Psoas muscle (tissue), 7 donors: ENCODE measurements at regions not wholly inside any gene's neighbourhood (a gene's known extent, or its start where the extent isn't known, plus 50 kb on each side); places are given as distances from the start of the nearest gene placed in this dataset.

Experiments
- ATAC-seq, 4 donors: fragments of 200-7000 bp; cut with Tn5 transposase; one replicate each; pipeline ENCODE4 v1.9.1; 2020; ENCODE audit warnings: moderate library complexity in 3 of 4, mild to moderate bottlenecking in 2 of 4
- DNase-seq, 2 donors: peaks; one replicate each; pipeline ENCODE4 v3.0.0-alpha.2; 2020
- H3K27ac ChIP-seq: fragments of 200-600 bp; one replicate; pipeline ENCODE4 v1.8.0; 2022
- H3K27me3 ChIP-seq, 3 donors: fragments of 200-600 bp in 1 of 3; one replicate each; pipeline versions ENCODE4 v1.6.1 to v1.8.0; 2013 to 2022; ENCODE audit warnings: low read length in 2 of 3, mild to moderate bottlenecking in 2 of 3, moderate library complexity in 1 of 3; ENCODE audit not compliant: insufficient read depth in 3 of 3
- H3K36me3 ChIP-seq, 2 donors: fragments of 200-600 bp in 1 of 2; one replicate each; pipeline versions ENCODE4 v1.6.1 to v1.8.0; 2013 to 2022; ENCODE audit warnings: low read depth in 1 of 2, mild to moderate bottlenecking in 1 of 2, moderate library complexity in 1 of 2; ENCODE audit not compliant: insufficient read depth in 1 of 2
- H3K4me1 ChIP-seq: fragments of 200-600 bp; one replicate; pipeline ENCODE4 v1.8.0; 2022
- H3K4me3 ChIP-seq: fragments of 200-600 bp; one replicate; pipeline ENCODE4 v1.8.0; 2022; ENCODE audit warnings: mild to moderate bottlenecking
- H3K9me3 ChIP-seq: fragments of 200-600 bp; one replicate; pipeline ENCODE4 v1.8.0; 2022
- WGBS, 3 donors: extraction: QIAGEN DNeasy Blood & Tissue Kit; methylation state at CpG; one replicate each; pipeline versions ENCODE4 v1.1.6 to v1.1.7; 2013; 5-methylcytosine and 5-hydroxymethylcytosine counted together
- intact Hi-C, 2 donors: fragments of 100-400 bp; cut with DNase I; formaldehyde crosslinking; loops; one replicate each; pipeline versions ENCODE4 v1.11.0 to v1.14.2; 2022
- TF ChIP-seq, protein P1 (sequence below): fragments of 200-600 bp; IDR thresholded peaks from one replicate; pipeline ENCODE4 v1.8.0; 2022; ENCODE audit warnings: antibody characterized with exemption
- donor health status: healthy with polysubstance abuse.
- donor health status: DM: no; HTN: no; CAD: no; lungs with moderate emphysema.
- donor health status: Bipolar disorder and iron deficiency.
- donor health status: healthy.
- donor health status: DM: yes; HTN: yes; CAD: no.
- donor health status: DM: no; HTN: no; CAD: no.
- donor health status: DM: yes; HTN: yes; CAD: no.

DNA sequence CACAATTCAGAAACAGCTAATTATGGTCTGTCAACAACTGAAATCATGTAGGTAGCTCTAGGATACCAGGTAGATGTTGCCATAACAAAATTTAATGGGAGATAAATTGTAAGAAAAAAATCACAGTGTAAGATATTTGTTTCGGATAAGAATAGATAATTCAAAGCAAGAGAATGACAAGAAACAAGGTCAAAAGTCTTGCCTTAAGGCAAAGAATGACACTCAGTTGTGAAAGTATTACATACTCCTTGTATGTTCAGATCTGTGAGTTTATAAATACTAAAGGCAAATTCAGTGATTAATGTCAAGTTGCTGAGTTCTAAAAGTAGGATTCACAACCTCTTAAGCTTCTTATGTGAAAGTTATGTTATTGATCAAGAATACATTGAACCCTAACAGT lies 772.2 kb upstream of the SGO1 start:
- DNase-seq, result no peak
- WGBS, 3 donors, result 82 to 93% (median 89%) methylated on average over 1 of the region's 1 CpG

DNA sequence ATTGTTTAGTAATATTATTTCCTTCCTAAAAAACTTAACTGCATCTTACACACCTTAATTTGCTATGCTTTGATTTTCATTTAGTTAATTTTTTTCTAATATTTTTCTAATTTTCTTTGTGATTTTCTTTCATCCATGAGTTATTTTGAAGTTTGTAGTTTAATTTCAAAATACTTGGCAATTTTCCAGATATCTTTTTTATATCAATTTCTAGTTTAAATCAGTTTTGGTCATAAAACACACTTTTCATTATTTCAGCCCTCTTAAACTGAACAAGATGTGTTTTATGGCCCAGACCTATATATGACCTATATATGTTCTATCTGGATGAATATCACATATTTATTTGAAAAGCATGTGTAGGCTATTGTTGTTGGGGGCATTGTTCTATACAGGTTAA lies 759.9 kb upstream of the SGO1 start:
- no peaks in the 10 kb centered on the region for H3K36me3 ChIP-seq
- no peak overlapping the region for H3K4me3 ChIP-seq
- H3K27ac ChIP-seq, result no peak overlapping the region
- no peaks in the 10 kb centered on the region for H3K9me3 ChIP-seq
- DNase-seq (no peak), ATAC-seq (no peak)
- intact Hi-C loops, result no loop called here
- no peaks in the 10 kb centered on the region for H3K27me3 ChIP-seq
- no peaks in the 10 kb centered on the region for H3K4me1 ChIP-seq
- TF ChIP-seq, protein P1, sequence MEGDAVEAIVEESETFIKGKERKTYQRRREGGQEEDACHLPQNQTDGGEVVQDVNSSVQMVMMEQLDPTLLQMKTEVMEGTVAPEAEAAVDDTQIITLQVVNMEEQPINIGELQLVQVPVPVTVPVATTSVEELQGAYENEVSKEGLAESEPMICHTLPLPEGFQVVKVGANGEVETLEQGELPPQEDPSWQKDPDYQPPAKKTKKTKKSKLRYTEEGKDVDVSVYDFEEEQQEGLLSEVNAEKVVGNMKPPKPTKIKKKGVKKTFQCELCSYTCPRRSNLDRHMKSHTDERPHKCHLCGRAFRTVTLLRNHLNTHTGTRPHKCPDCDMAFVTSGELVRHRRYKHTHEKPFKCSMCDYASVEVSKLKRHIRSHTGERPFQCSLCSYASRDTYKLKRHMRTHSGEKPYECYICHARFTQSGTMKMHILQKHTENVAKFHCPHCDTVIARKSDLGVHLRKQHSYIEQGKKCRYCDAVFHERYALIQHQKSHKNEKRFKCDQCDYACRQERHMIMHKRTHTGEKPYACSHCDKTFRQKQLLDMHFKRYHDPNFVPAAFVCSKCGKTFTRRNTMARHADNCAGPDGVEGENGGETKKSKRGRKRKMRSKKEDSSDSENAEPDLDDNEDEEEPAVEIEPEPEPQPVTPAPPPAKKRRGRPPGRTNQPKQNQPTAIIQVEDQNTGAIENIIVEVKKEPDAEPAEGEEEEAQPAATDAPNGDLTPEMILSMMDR, result no peak

More for the DNA sequence above, 772.2 kb upstream of the SGO1 start:
- Histone ChIP-seq H3K9me3 (no peaks in the 10 kb centered on the region), H3K27ac (no peak overlapping the region), H3K36me3 (no peaks in the 10 kb centered on the region), H3K4me1 (no peaks in the 10 kb centered on the region), H3K4me3 (no peak overlapping the region), H3K27me3 (no peaks in the 10 kb centered on the region)
- ATAC-seq, result no peak
- TF ChIP-seq, protein P1, result no peak
- intact Hi-C loops, result no loop called here

DNA sequence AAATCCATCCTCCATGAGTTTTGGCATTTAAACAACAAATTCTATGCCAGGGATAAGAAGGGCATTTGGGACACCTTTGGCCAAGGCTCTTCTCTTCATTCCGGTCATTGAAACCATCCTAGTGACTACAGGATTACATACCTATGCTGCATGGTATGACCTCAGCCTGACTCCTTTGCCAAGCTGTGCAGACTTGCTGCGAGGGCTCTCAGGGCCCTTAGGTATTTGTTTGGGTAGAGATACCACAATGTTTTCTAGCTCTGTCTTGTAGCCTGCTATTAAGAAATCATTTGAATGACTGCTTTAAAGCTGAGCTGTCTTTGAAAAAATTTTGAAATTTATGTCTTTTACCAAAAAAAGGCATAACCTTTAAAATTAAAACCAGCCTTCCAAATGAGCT lies 749.8 kb upstream of the SGO1 start:
- no peak overlapping the region for H3K27ac ChIP-seq

DNA sequence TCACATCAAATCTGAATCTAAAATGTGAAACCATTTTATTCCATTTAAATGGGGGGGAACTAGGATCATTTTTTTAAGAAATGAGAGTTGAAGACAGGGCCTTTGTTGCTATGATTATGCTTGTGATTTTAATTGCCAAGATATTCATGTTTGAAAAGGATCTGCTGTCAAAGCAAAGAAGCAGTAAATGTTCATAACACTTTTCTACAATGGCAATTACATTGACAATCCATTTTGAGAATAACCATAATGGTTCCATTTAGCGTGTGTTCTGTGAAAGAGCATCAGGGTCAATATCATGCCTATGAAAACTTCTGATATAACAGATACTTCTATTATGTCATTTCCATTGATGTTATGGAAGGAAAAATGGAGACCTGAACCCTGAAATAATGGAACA lies 745.8 kb upstream of the SGO1 start:
- 96 to 100% (median 99%) methylated on average over 1 of the region's 1 CpG for WGBS, 3 donors
- no peak for DNase-seq

More for the DNA sequence above, 749.8 kb upstream of the SGO1 start:
- Histone ChIP-seq H3K9me3 (no peaks in the 10 kb centered on the region), H3K27me3 (no peaks in the 10 kb centered on the region), H3K36me3 (no peaks in the 10 kb centered on the region), H3K4me1 (no peaks in the 10 kb centered on the region), H3K4me3 (no peak overlapping the region)
- TF ChIP-seq, protein P1, result no peak
- 39 to 57% (median 46%) methylated on average over 2 of the region's 2 CpGs for WGBS, 3 donors
- intact Hi-C loops, result no loop called here
- no peak for DNase-seq
- no peak for ATAC-seq

DNA sequence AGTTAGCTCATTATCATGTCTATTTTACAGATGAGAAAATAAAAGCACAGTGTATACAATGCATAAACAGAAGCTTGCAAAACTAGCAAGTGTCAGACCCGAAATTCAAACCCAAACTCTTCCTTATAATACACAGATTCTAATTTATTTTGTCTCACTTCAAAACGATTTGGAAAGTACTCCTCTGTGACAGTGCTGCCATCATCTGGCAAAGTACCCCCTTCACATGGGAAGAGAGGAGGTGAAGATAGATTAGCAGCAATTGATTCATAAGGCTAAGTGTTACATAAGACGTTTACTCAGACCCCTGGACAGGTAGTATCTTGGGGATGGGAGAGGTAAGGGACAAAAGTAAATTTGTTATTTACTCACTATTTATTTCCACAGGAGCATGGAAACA lies 744.0 kb upstream of the SGO1 start:
- TF ChIP-seq, protein P1, result no peak
- intact Hi-C loops, result loop anchor here in 1 of 2 donors (5.0 kb wide), 1 partner anchor 418 kb away; no protein-coding TSS in a partner anchor
- Histone ChIP-seq H3K4me3 (no peak overlapping the region), H3K9me3 (no peaks in the 10 kb centered on the region), H3K4me1 (no peaks in the 10 kb centered on the region), H3K27me3 (no peaks in the 10 kb centered on the region), H3K36me3 (no peaks in the 10 kb centered on the region), H3K27ac (no peak overlapping the region)
- DNase-seq, result no peak
- 20 to 22% (median 21%) methylated on average over 3 of the region's 3 CpGs for WGBS, 3 donors
- ATAC-seq, result no peak

More for the DNA sequence above, 745.8 kb upstream of the SGO1 start:
- H3K9me3 ChIP-seq, result no peaks in the 10 kb centered on the region
- intact Hi-C loops, result loop anchor here in 1 of 2 donors (5.0 kb wide), 1 partner anchor 420 kb away; no protein-coding TSS in a partner anchor
- ATAC-seq, result no peak
- TF ChIP-seq, protein P1, result no peak
- H3K4me1 ChIP-seq, result no peaks in the 10 kb centered on the region
- no peaks in the 10 kb centered on the region for H3K36me3 ChIP-seq
- no peak overlapping the region for H3K27ac ChIP-seq
- no peak overlapping the region for H3K4me3 ChIP-seq
- H3K27me3 ChIP-seq, result no peaks in the 10 kb centered on the region
